Transverse colon (tissue), 4 donors: ENCODE measurements at regions not wholly inside any gene's neighbourhood (a gene's known extent, or its start where the extent isn't known, plus 50 kb on each side); places are given as distances from the start of the nearest gene placed in this dataset.

Experiments used
- DNase-seq: peaks from one replicate; pipeline ENCODE4 v3.0.0-alpha.2; 2019
- H3K27ac ChIP-seq, 4 donors: fragments of 200-600 bp; sonication (generic); 2 replicates each; pipeline ENCODE4 v1.5.1; 2016 to 2018; ENCODE audit warnings: inconsistent platforms in 4 of 4
- H3K27me3 ChIP-seq: fragments of 200-600 bp; sonication (generic); 2 replicates; pipeline ENCODE4 v1.5.1; 2017; ENCODE audit warnings: inconsistent platforms
- H3K36me3 ChIP-seq, 4 donors: fragments of 200-600 bp; sonication (generic); 2 replicates each; pipeline ENCODE4 v1.5.1; 2017 to 2019; ENCODE audit warnings: inconsistent platforms in 4 of 4
- H3K4me1 ChIP-seq, 4 donors: fragments of 200-600 bp; sonication (generic); 2 replicates each; pipeline ENCODE4 v1.5.1; 2017 to 2020; ENCODE audit warnings: inconsistent platforms in 4 of 4
- H3K4me3 ChIP-seq, 4 donors: fragments of 200-600 bp; sonication (generic); 1 replicate in 1 of 4; 2 replicates in 3 of 4; pipeline versions ENCODE4 v1.5.1 to v1.6.1; 2017 to 2019; ENCODE audit warnings: inconsistent platforms in 4 of 4
- H3K9me3 ChIP-seq, 2 donors: fragments of 200-600 bp; sonication (generic); 2 replicates each; pipeline ENCODE4 v1.5.1; 2017 to 2019; ENCODE audit warnings: inconsistent platforms in 2 of 2
- CTCF ChIP-seq, 5 experiments: fragments of 200-600 bp in 3 of 5; fragments of 450-650 bp in 2 of 5; sonication (generic) in 3 of 5; IDR thresholded peaks; 1 replicate in 2 of 5; 2 replicates in 3 of 5; pipeline ENCODE4 v1.5.1; 2016 to 2017; ENCODE audit warnings: antibody characterized with exemption in 5 of 5, inconsistent platforms in 3 of 5, mild to moderate bottlenecking in 2 of 5, moderate library complexity in 1 of 5
- EP300 ChIP-seq: sonication (generic); formaldehyde crosslinking; IDR thresholded peaks from one replicate; pipeline ENCODE4 v1.6.1; 2017; ENCODE audit warnings: antibody characterized with exemption, low read depth
- POLR2A ChIP-seq: fragments of 450-650 bp; IDR thresholded peaks from one replicate; pipeline ENCODE4 v1.6.1; 2016; ENCODE audit warnings: antibody characterized with exemption, mild to moderate bottlenecking, moderate library complexity
- POLR2AphosphoS5 ChIP-seq, 3 donors: sonication (generic); formaldehyde crosslinking; IDR thresholded peaks; one replicate each; pipeline ENCODE4 v1.6.1; 2016; ENCODE audit warnings: antibody characterized with exemption in 3 of 3
- WGBS, 2 donors: methylation state at CpG; one replicate each; pipeline ENCODE4 v1.1.5; 2018; ENCODE audit warnings: low coverage in 1 of 2; 5-methylcytosine and 5-hydroxymethylcytosine counted together
- in situ Hi-C, 4 donors: fragments of 200-750 bp; cut with MboI; loops; one replicate each; pipeline versions ENCODE4 v1.15.0 to v1.15.1; 2017; ENCODE audit warnings: low sequenced_read_pairs in 3 of 4, low pct_ligation_motif_present in 1 of 4, low pct_unique_long_range_greater_than_20kb in 1 of 4
- intact Hi-C: fragments of 100-400 bp; cut with DNase I; formaldehyde crosslinking; loops from one replicate; pipeline ENCODE4 v1.15.1; 2023; ENCODE audit warnings: low total_unique reads

- in situ Hi-C loops = no loop called here
- H3K27ac ChIP-seq = no peak overlapping the region
- no peak for DNase-seq
- no peaks in the 10 kb centered on the region for H3K9me3 ChIP-seq
- no peak overlapping the region for H3K4me3 ChIP-seq
- H3K27me3 ChIP-seq = no peaks in the 10 kb centered on the region
- intact Hi-C loops = no loop called here
- no peaks in the 10 kb centered on the region for H3K36me3 ChIP-seq
- TF ChIP-seq CTCF (IDR thresholded peaks at IDR 0.05) (no peak), POLR2A (no peak), EP300 (no peak)
- H3K4me1 ChIP-seq = no peaks in the 10 kb centered on the region
- WGBS, 2 donors = 51 to 58% methylated on average over 5 of the region's 5 CpGs
Measured at GRCh38 chr12:33596814-33597213, 157.2 kb upstream of the SYT10 start.

GRCh38 chr12:33602515-33602914 lies 162.9 kb upstream of the SYT10 start:
- no peaks in the 10 kb centered on the region for H3K36me3 ChIP-seq
- DNase-seq = no peak
- no peaks in the 10 kb centered on the region for H3K9me3 ChIP-seq
- H3K4me1 ChIP-seq = no peaks in the 10 kb centered on the region
- no peak for TF ChIP-seq POLR2AphosphoS5 (IDR thresholded peaks at IDR 0.05)
- TF ChIP-seq EP300 = no peak
- TF ChIP-seq POLR2A = no peak
- no peak for TF ChIP-seq CTCF (IDR thresholded peaks at IDR 0.05)
- 28 to 43% methylated on average over 1 of the region's 1 CpG for WGBS, 2 donors
- H3K27me3 ChIP-seq = no peaks in the 10 kb centered on the region
- in situ Hi-C loops (no loop called here), intact Hi-C loops (no loop called here)
- H3K4me3 ChIP-seq = no peak overlapping the region
- H3K27ac ChIP-seq = no peak overlapping the region

GRCh38 chr12:33605757-33606156 lies 166.1 kb upstream of the SYT10 start:
- no peaks in the 10 kb centered on the region for H3K9me3 ChIP-seq
- H3K27ac ChIP-seq = no peak overlapping the region
- peak in 3 of 5 experiments; percentile 14 to 28 (median 14) for TF ChIP-seq CTCF (IDR thresholded peaks at IDR 0.05)
- no peak for TF ChIP-seq POLR2A
- H3K27me3 ChIP-seq = no peaks in the 10 kb centered on the region
- in situ Hi-C loops (no loop called here), intact Hi-C loops (no loop called here)
- H3K36me3 ChIP-seq = no peaks in the 10 kb centered on the region
- 22% methylated on average over 2 of the region's 2 CpGs for WGBS, 2 donors
- DNase-seq = no peak
- no peaks in the 10 kb centered on the region for H3K4me1 ChIP-seq
- H3K4me3 ChIP-seq = no peak overlapping the region

GRCh38 chr12:33609910-33610309 lies 170.3 kb upstream of the SYT10 start:
- Histone ChIP-seq H3K27me3 (no peaks in the 10 kb centered on the region), H3K27ac (no peak overlapping the region), H3K4me1 (no peaks in the 10 kb centered on the region), H3K4me3 (no peak overlapping the region), H3K36me3 (no peaks in the 10 kb centered on the region), H3K9me3 (no peaks in the 10 kb centered on the region)
- WGBS, 2 donors = 75 to 81% methylated on average over 4 of the region's 4 CpGs
- intact Hi-C loops (no loop called here), in situ Hi-C loops (no loop called here)
- no peak for DNase-seq
- no peak for TF ChIP-seq EP300
- no peak for TF ChIP-seq POLR2AphosphoS5 (IDR thresholded peaks at IDR 0.05)
- no peak for TF ChIP-seq CTCF (IDR thresholded peaks at IDR 0.05)
- no peak for TF ChIP-seq POLR2A
